CD14-positive monocyte (primary cell): ENCODE measurements at regions not wholly inside any gene's neighbourhood (a gene's known extent, or its start where the extent isn't known, plus 50 kb on each side); places are given as distances from the start of the nearest gene placed in this dataset.

Experiments used
- DNase-seq, 3 donors: peaks; one replicate each; pipeline ENCODE4 v3.0.0-alpha.2; 2011 to 2022
- H2AFZ ChIP-seq: 2 replicates; pipeline ENCODE4 v1.6.0; 2012; ENCODE audit warnings: mild to moderate bottlenecking, low read depth, low read length, inconsistent platforms; ENCODE audit not compliant: insufficient read depth, poor library complexity, severe bottlenecking
- H3K27ac ChIP-seq, 2 donors: 1 replicate in 1 of 2; 2 replicates in 1 of 2; pipeline ENCODE4 v1.5.1; 2012 to 2013; ENCODE audit warnings: low read length in 2 of 2, control low read depth in 1 of 2, inconsistent platforms in 1 of 2, low read depth in 1 of 2, mild to moderate bottlenecking in 1 of 2
- H3K27me3 ChIP-seq, 2 donors: one replicate each; pipeline versions ENCODE4 v1.6.0 to v1.6.1; 2011 to 2013; ENCODE audit warnings: low read length in 2 of 2; ENCODE audit not compliant: control insufficient read depth in 2 of 2, insufficient read depth in 2 of 2
- H3K36me3 ChIP-seq, 2 donors: replicated peaks in 1 of 2; 1 replicate in 1 of 2; 2 replicates in 1 of 2; pipeline versions ENCODE4 v1.5.1 to v1.6.1; 2012 to 2013; ENCODE audit warnings: low read length in 2 of 2, control low read depth in 1 of 2, inconsistent platforms in 1 of 2, mild to moderate bottlenecking in 1 of 2; ENCODE audit not compliant: insufficient read depth in 2 of 2, control insufficient read depth in 1 of 2
- H3K4me1 ChIP-seq, 2 donors: 1 replicate in 1 of 2; 2 replicates in 1 of 2; pipeline versions ENCODE4 v1.5.1 to v1.6.1; 2012 to 2013; ENCODE audit warnings: low read length in 2 of 2, control low read depth in 1 of 2, inconsistent platforms in 1 of 2, mild to moderate bottlenecking in 1 of 2, moderate library complexity in 1 of 2; ENCODE audit not compliant: insufficient read depth in 2 of 2, control insufficient read depth in 1 of 2
- H3K4me2 ChIP-seq: replicated peaks from 2 replicates; pipeline ENCODE3; 2012; ENCODE audit warnings: low read length, moderate library complexity, mild to moderate bottlenecking; ENCODE audit not compliant: poor library complexity, severe bottlenecking; ENCODE audit errors: extremely low read depth
- H3K4me3 ChIP-seq, 3 experiments: fragments of 200-600 bp in 1 of 3; sonication (generic) in 1 of 3; replicated peaks in 1 of 3; 1 replicate in 2 of 3; 2 replicates in 1 of 3; pipeline ENCODE4 v1.5.1; 2011 to 2013; ENCODE audit warnings: low read length in 3 of 3, mild to moderate bottlenecking in 3 of 3, control low read depth in 2 of 3, low read depth in 2 of 3, inconsistent platforms in 1 of 3, moderate library complexity in 1 of 3
- H3K79me2 ChIP-seq: 2 replicates; pipeline ENCODE4 v1.6.0; 2012; ENCODE audit warnings: mild to moderate bottlenecking, control low read depth, inconsistent platforms, low read length, moderate library complexity; ENCODE audit not compliant: insufficient read depth
- H3K9ac ChIP-seq: 2 replicates; pipeline ENCODE4 v1.6.0; 2017; ENCODE audit warnings: low read length, mild to moderate bottlenecking; ENCODE audit not compliant: insufficient read depth, poor library complexity, severe bottlenecking
- H3K9me3 ChIP-seq, 2 donors: replicated peaks in 1 of 2; 1 replicate in 1 of 2; 2 replicates in 1 of 2; pipeline versions ENCODE4 v1.5.1 to v1.6.1; 2012 to 2013; ENCODE audit warnings: low read length in 2 of 2, control low read depth in 1 of 2; ENCODE audit not compliant: control insufficient read depth in 1 of 2, insufficient read depth in 1 of 2
- H4K20me1 ChIP-seq: 2 replicates; pipeline ENCODE4 v1.6.0; 2012; ENCODE audit warnings: mild to moderate bottlenecking, low read length, control low read depth, moderate library complexity; ENCODE audit not compliant: insufficient read depth
- H3K27ac Mint-ChIP-seq, 7 donors: one replicate each; pipeline ENCODE4 v1.8.0; 2020; ENCODE audit warnings: mild to moderate bottlenecking in 7 of 7, mixed read lengths in 7 of 7, moderate library complexity in 6 of 7, inconsistent platforms in 2 of 7
- H3K27me3 Mint-ChIP-seq, 3 donors: one replicate each; pipeline ENCODE4 v1.8.0; 2021 to 2022; ENCODE audit warnings: low read depth in 3 of 3, mild to moderate bottlenecking in 3 of 3, mixed read lengths in 3 of 3, moderate library complexity in 3 of 3, inconsistent platforms in 1 of 3
- H3K36me3 Mint-ChIP-seq, 2 donors: one replicate each; pipeline ENCODE4 v1.8.0; 2020; ENCODE audit warnings: mixed read lengths in 2 of 2, inconsistent platforms in 1 of 2, mild to moderate bottlenecking in 1 of 2
- H3K4me1 Mint-ChIP-seq: one replicate; pipeline ENCODE4 v1.8.0; 2020; ENCODE audit warnings: mild to moderate bottlenecking, mixed read lengths
- H3K4me3 Mint-ChIP-seq, 2 donors: one replicate each; pipeline ENCODE4 v1.8.0; 2020; ENCODE audit warnings: mild to moderate bottlenecking in 2 of 2, mixed read lengths in 2 of 2, moderate library complexity in 1 of 2
- H3K9me3 Mint-ChIP-seq, 7 donors: one replicate each; pipeline ENCODE4 v1.8.0; 2020 to 2022; ENCODE audit warnings: mixed read lengths in 7 of 7, mild to moderate bottlenecking in 6 of 7, moderate library complexity in 6 of 7, inconsistent platforms in 2 of 7
- WGBS: methylation state at CpG from one replicate; pipeline ENCODE4 v1.1.5; 2013; ENCODE audit warnings: missing lambda C conversion rate; ENCODE audit not compliant: insufficient coverage; 5-methylcytosine and 5-hydroxymethylcytosine counted together
- intact Hi-C, 2 donors: fragments of 100-400 bp; cut with micrococcal nuclease; formaldehyde crosslinking; loops; one replicate each; pipeline versions ENCODE4 v1.15.0 to v1.15.1; 2023
- TF ChIP-seq, protein P1 (sequence below): fragments of 200-600 bp; IDR thresholded peaks from one replicate; pipeline ENCODE4 v1.8.0; 2022; ENCODE audit warnings: antibody characterized with exemption, mild to moderate bottlenecking

DNA sequence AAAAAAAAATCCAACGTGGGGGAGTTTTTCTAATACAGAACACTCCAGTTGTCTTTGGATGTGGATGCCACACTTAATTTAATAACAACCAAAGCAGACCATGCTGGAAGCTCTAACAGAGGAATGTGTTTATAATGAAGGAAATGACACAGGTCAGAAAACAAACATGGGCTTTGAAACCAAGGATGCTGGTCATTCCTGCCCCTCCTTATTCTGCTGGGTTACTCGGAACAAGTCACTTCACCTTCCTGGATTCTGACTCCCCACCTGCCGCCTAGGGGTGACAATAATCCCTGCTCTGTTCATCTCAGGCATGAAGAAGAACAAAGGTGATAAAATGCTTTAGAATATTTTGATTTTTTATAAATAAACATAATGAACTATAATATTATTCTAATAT lies 240.9 kb upstream of the ADAMTS9 start:
- TF ChIP-seq, protein P1, sequence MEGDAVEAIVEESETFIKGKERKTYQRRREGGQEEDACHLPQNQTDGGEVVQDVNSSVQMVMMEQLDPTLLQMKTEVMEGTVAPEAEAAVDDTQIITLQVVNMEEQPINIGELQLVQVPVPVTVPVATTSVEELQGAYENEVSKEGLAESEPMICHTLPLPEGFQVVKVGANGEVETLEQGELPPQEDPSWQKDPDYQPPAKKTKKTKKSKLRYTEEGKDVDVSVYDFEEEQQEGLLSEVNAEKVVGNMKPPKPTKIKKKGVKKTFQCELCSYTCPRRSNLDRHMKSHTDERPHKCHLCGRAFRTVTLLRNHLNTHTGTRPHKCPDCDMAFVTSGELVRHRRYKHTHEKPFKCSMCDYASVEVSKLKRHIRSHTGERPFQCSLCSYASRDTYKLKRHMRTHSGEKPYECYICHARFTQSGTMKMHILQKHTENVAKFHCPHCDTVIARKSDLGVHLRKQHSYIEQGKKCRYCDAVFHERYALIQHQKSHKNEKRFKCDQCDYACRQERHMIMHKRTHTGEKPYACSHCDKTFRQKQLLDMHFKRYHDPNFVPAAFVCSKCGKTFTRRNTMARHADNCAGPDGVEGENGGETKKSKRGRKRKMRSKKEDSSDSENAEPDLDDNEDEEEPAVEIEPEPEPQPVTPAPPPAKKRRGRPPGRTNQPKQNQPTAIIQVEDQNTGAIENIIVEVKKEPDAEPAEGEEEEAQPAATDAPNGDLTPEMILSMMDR, result no peak
- no peaks in the 10 kb centered on the region for H3K36me3 Mint-ChIP-seq
- no peak overlapping the region for H3K4me3 Mint-ChIP-seq
- H3K79me2 ChIP-seq, result no peaks in the 10 kb centered on the region
- peaks cover 8 to 22% (median 9%) of the 10 kb centered on the region in 7 donors for H3K9me3 Mint-ChIP-seq
- H3K27ac ChIP-seq, result no peak overlapping the region
- DNase-seq, result no peak
- H3K36me3 ChIP-seq, result no peaks in the 10 kb centered on the region
- no peaks in the 10 kb centered on the region for H3K4me1 ChIP-seq
- H3K4me3 ChIP-seq, result no peak overlapping the region
- no peaks in the 10 kb centered on the region for H3K4me1 Mint-ChIP-seq
- no peak overlapping the region for H3K9ac ChIP-seq
- no peaks in the 10 kb centered on the region for H4K20me1 ChIP-seq
- no peaks in the 10 kb centered on the region for H3K27me3 ChIP-seq
- WGBS, result no CpG with 5 or more reads among the region's 3 CpGs
- peaks cover 0 to 2% (median 0%) of the 10 kb centered on the region in 3 donors for H3K27me3 Mint-ChIP-seq
- intact Hi-C loops, result no loop called here
- peaks cover 11 to 12% of the 10 kb centered on the region in 2 donors for H3K9me3 ChIP-seq
- no peak overlapping the region for H3K27ac Mint-ChIP-seq
- no peak overlapping the region for H2AFZ ChIP-seq
- H3K4me2 ChIP-seq, result no peak overlapping the region

DNA sequence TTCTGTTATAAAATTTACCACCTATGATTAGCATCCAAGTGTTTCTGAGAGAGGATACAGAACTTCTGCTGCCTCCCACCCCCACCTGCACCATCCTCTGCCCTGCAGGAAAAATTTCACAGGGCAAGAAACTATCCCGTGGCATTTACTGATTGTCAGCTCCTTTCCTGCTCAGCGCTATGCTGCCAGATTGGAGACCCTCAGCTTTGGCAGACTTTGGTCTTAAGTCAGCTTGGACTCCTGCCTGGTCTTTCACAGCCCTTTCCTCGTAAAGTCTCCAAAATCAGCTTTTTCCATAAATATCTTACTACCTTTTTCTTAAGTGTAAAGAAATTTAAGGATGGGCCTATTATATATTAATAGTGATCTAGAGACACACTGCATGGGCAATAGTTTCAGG lies 239.9 kb upstream of the ADAMTS9 start:
- peaks cover 4 to 20% (median 5%) of the 10 kb centered on the region in 7 donors for H3K9me3 Mint-ChIP-seq
- intact Hi-C loops, result no loop called here
- no peak overlapping the region for H3K27ac Mint-ChIP-seq
- Histone ChIP-seq H4K20me1 (no peaks in the 10 kb centered on the region), H3K27me3 (no peaks in the 10 kb centered on the region), H3K36me3 (no peaks in the 10 kb centered on the region), H3K9me3 (peaks cover 4 to 8% of the 10 kb centered on the region in 2 donors), H3K9ac (no peak overlapping the region), H3K4me2 (no peak overlapping the region), H3K79me2 (no peaks in the 10 kb centered on the region), H2AFZ (no peak overlapping the region), H3K4me1 (no peaks in the 10 kb centered on the region), H3K4me3 (no peak overlapping the region), H3K27ac (no peak overlapping the region)
- no CpG with 5 or more reads among the region's 3 CpGs for WGBS
- H3K4me1 Mint-ChIP-seq, result no peaks in the 10 kb centered on the region
- DNase-seq, result no peak
- H3K27me3 Mint-ChIP-seq, result peaks cover 0 to 2% (median 0%) of the 10 kb centered on the region in 3 donors
- no peaks in the 10 kb centered on the region for H3K36me3 Mint-ChIP-seq
- H3K4me3 Mint-ChIP-seq, result no peak overlapping the region
- TF ChIP-seq, protein P1, result no peak
